DND-41 (cell line): ENCODE measurements at regions not wholly inside any gene's neighbourhood (a gene's known extent, or its start where the extent isn't known, plus 50 kb on each side); places are given as distances from the start of the nearest gene placed in this dataset.

Source experiments
- ATAC-seq: fragments of 200-7000 bp; cut with Tn5 transposase; 3 replicates; pipeline ENCODE4 v1.9.1; 2021; ENCODE audit warnings: low read depth; ENCODE audit not compliant: insufficient read depth
- DNase-seq: peaks from one replicate; pipeline ENCODE4 v3.0.0-alpha.2; 2020
- H2AFZ ChIP-seq: 2 replicates; pipeline ENCODE4 v1.6.0; 2012; ENCODE audit warnings: low read depth, low read length
- H3K27ac ChIP-seq: 2 replicates; pipeline ENCODE4 v1.5.1; 2012; ENCODE audit warnings: low read length, inconsistent platforms
- H3K27me3 ChIP-seq: fragments of 200-600 bp; sonication (generic); 2 replicates; pipeline ENCODE4 v1.6.0; 2012; ENCODE audit warnings: low read length, mild to moderate bottlenecking, inconsistent platforms; ENCODE audit not compliant: insufficient read depth, poor library complexity
- H3K36me3 ChIP-seq: 2 replicates; pipeline ENCODE4 v1.5.1; 2012; ENCODE audit warnings: low read length, inconsistent platforms; ENCODE audit not compliant: insufficient read depth
- H3K4me1 ChIP-seq: 2 replicates; pipeline ENCODE4 v1.5.1; 2012; ENCODE audit warnings: mild to moderate bottlenecking, low read length; ENCODE audit not compliant: insufficient read depth
- H3K4me2 ChIP-seq: 2 replicates; pipeline ENCODE4 v1.6.0; 2012; ENCODE audit warnings: mild to moderate bottlenecking, moderate library complexity, low read length, inconsistent platforms; ENCODE audit not compliant: insufficient read depth
- H3K4me3 ChIP-seq, 2 experiments: fragments of 200-600 bp in 1 of 2; shearing (Covaris generic) in 1 of 2; 2 replicates each; pipeline ENCODE4 v1.5.1; 2012 to 2016; ENCODE audit warnings: inconsistent platforms in 2 of 2, low read length in 2 of 2, mild to moderate bottlenecking in 2 of 2, low read depth in 1 of 2, moderate library complexity in 1 of 2
- H3K79me2 ChIP-seq: 2 replicates; pipeline ENCODE4 v1.6.0; 2012; ENCODE audit warnings: low read length, inconsistent platforms; ENCODE audit not compliant: insufficient read depth
- H3K9ac ChIP-seq: 2 replicates; pipeline ENCODE4 v1.6.0; 2012; ENCODE audit warnings: low read depth, mild to moderate bottlenecking, inconsistent platforms, low read length, moderate library complexity
- H3K9me3 ChIP-seq: 2 replicates; pipeline ENCODE4 v1.5.1; 2012; ENCODE audit warnings: low read length, moderate library complexity, mild to moderate bottlenecking, inconsistent platforms; ENCODE audit not compliant: insufficient read depth, severe bottlenecking
- H4K20me1 ChIP-seq: 2 replicates; pipeline ENCODE4 v1.6.0; 2012; ENCODE audit warnings: low read length; ENCODE audit not compliant: insufficient read depth
- CTCF ChIP-seq: IDR thresholded peaks from 2 replicates; pipeline ENCODE4 v1.5.1; 2012; ENCODE audit warnings: borderline replicate concordance, low read length, moderate library complexity, mild to moderate bottlenecking; ENCODE audit not compliant: poor library complexity, severe bottlenecking; ENCODE audit errors: extremely low read depth
- EZH2 ChIP-seq: IDR thresholded peaks from 3 replicates; pipeline ENCODE4 v1.6.1; 2012; ENCODE audit warnings: borderline replicate concordance, low read depth, mild to moderate bottlenecking, moderate library complexity, low read length, inconsistent platforms; ENCODE audit not compliant: severe bottlenecking

GRCh38 chr1:229184066-229184465, 86.8 kb upstream of the RAB4A start:
- TF ChIP-seq EZH2 (no peak), CTCF (no peak)
- no peak for ATAC-seq
- no peaks in the 10 kb centered on the region for H3K27me3 ChIP-seq
- no peaks in the 10 kb centered on the region for H3K9me3 ChIP-seq
- no peak overlapping the region for H3K27ac ChIP-seq
- H3K4me2 ChIP-seq: no peak overlapping the region
- H2AFZ ChIP-seq: no peak overlapping the region
- no peak overlapping the region for H3K9ac ChIP-seq
- DNase-seq: no peak
- H3K4me3 ChIP-seq: no peak overlapping the region
- no peaks in the 10 kb centered on the region for H3K36me3 ChIP-seq
- H4K20me1 ChIP-seq: no peaks in the 10 kb centered on the region
- no peaks in the 10 kb centered on the region for H3K79me2 ChIP-seq
- H3K4me1 ChIP-seq: no peaks in the 10 kb centered on the region

- Histone ChIP-seq H3K79me2 (no peaks in the 10 kb centered on the region), H3K4me1 (no peaks in the 10 kb centered on the region), H3K27me3 (peaks cover 4% of the 10 kb centered on the region), H3K36me3 (no peaks in the 10 kb centered on the region), H3K4me2 (no peak overlapping the region), H2AFZ (no peak overlapping the region), H3K9me3 (no peaks in the 10 kb centered on the region), H4K20me1 (no peaks in the 10 kb centered on the region), H3K4me3 (no peak overlapping the region), H3K27ac (no peak overlapping the region), H3K9ac (no peak overlapping the region)
- DNase-seq: no peak
- TF ChIP-seq EZH2: no peak
- TF ChIP-seq CTCF: no peak
- no peak for ATAC-seq
Measured at GRCh38 chr1:229185963-229186362, 84.9 kb upstream of the RAB4A start.

GRCh38 chr1:229186373-229187056, 84.4 kb upstream of the RAB4A start:
- Histone ChIP-seq H3K27me3 (peaks cover 8% of the 10 kb centered on the region), H2AFZ (no peak overlapping the region), H3K4me3 (no peak overlapping the region), H3K9me3 (no peaks in the 10 kb centered on the region), H3K27ac (no peak overlapping the region), H3K4me2 (no peak overlapping the region), H3K9ac (no peak overlapping the region), H4K20me1 (no peaks in the 10 kb centered on the region), H3K36me3 (no peaks in the 10 kb centered on the region), H3K79me2 (no peaks in the 10 kb centered on the region), H3K4me1 (no peaks in the 10 kb centered on the region)
- no peak for DNase-seq
- ATAC-seq: no peak
- TF ChIP-seq CTCF (no peak), EZH2 (no peak)
